ENCODE measurements at regions not wholly inside any gene's neighbourhood (a gene's known extent, or its start where the extent isn't known, plus 50 kb on each side); places are given as distances from the start of the nearest gene placed in this dataset.

DNA sequence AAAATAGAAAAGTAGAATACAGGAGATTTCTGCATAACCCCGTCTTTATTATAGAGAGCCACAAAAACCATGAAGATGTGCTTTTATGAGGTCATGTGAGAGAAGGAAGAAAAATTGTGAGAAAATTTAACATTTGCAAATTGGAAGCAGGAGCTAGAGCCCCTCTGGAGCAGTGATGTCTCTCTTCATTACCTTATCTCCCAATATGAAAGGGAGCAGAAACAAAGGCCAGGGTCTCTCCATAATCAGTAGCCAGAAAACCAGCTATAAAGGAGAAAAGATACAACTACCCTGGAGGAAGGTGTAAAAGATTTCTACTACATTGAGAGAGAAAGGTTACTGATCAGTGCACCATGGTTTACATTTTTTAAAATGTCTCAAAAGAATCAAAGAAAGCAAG lies 53.2 kb upstream of the ITGA1 start:
- DNase-seq, result no peak

DNA sequence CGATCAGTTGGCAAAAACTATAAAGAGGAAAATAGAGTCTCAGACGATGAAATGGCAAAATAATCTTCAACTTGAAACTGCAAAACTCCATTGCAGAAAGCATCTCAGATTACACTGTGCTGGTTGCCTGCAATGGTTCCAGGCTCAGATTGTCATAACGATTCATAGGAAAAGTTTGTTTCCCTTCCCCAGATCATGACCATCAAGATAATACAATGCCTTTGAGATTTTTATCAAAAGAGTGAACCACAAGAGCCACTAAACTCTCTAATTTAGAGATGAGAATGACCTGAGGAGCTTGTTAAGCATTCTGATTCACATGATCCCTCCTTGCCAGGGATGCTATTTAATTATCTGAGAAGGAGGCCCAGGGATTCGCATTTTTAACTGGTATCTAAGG lies 52.6 kb upstream of the ITGA1 start:
- DNase-seq, result no peak

All from DMS79 (cell line).